Gastrocnemius medialis (tissue), 4 donors: ENCODE measurements at regions not wholly inside any gene's neighbourhood (a gene's known extent, or its start where the extent isn't known, plus 50 kb on each side); places are given as distances from the start of the nearest gene placed in this dataset.

Source experiments
- POLR2A ChIP-seq, 2 donors: fragments of 450-650 bp; IDR thresholded peaks; one replicate each; pipeline ENCODE4 v1.6.1; 2017; ENCODE audit warnings: antibody characterized with exemption in 2 of 2, mild to moderate bottlenecking in 2 of 2, moderate library complexity in 2 of 2
- TF ChIP-seq, protein P1 (sequence below), 5 experiments: fragments of 450-650 bp in 3 of 5; fragments of 200-600 bp in 2 of 5; sonication (generic) in 2 of 5; IDR thresholded peaks in 4 of 5; conservative IDR thresholded peaks in 1 of 5; 1 replicate in 4 of 5; 2 replicates in 1 of 5; pipeline ENCODE4 v1.5.1; 2016 to 2019; ENCODE audit warnings: antibody characterized with exemption in 5 of 5, mild to moderate bottlenecking in 3 of 5, moderate library complexity in 3 of 5

DNA sequence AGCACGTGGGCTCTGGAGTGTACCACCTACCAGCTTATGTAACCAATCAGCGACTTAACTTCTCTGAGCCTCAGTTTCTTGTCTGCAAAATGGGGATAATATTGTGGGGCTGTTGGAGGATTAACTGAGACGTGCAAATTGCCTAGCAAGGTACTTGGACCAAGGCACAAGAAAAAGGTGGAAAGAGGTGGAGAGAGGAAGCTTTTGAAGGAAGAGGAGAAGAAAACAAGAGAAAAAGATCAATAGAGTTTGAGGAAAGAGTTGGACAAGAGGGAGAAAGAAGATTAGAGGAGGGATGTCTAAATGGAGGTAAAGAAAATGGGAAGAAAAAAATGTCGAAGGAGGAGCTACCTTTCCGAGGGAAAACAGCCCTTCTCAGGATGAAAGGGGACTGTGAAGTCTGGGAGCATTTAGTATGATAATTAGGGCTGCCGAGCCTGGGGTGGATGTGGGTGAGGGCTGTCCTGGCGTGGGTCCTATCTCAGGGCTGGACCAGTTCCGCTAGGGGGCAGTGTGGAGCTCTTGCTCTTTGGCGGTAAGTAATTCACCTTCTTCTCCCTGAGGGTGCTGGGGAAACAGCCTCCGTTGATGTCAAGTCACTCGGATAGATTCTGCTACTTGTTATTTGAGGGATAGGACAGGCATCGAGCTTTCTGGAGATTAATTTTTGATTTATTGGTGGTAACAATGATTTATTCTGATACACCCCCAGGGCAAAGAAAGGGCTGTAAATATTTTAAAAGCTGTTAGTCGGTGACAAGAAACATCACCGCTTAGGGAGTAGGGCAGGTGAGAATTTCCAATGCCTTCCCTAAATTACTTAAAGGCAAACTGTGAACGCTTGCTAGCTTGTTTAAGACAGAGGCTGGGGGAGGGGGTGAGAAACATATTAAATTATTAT, 79.0 kb upstream of the NFASC start:
- no peak for TF ChIP-seq POLR2A (IDR thresholded peaks at IDR 0.05)
- TF ChIP-seq, protein P1, sequence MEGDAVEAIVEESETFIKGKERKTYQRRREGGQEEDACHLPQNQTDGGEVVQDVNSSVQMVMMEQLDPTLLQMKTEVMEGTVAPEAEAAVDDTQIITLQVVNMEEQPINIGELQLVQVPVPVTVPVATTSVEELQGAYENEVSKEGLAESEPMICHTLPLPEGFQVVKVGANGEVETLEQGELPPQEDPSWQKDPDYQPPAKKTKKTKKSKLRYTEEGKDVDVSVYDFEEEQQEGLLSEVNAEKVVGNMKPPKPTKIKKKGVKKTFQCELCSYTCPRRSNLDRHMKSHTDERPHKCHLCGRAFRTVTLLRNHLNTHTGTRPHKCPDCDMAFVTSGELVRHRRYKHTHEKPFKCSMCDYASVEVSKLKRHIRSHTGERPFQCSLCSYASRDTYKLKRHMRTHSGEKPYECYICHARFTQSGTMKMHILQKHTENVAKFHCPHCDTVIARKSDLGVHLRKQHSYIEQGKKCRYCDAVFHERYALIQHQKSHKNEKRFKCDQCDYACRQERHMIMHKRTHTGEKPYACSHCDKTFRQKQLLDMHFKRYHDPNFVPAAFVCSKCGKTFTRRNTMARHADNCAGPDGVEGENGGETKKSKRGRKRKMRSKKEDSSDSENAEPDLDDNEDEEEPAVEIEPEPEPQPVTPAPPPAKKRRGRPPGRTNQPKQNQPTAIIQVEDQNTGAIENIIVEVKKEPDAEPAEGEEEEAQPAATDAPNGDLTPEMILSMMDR (IDR thresholded peaks at IDR 0.05 in 4 of 5, conservative IDR thresholded peaks at IDR 0.05 in 1 of 5): peak; percentile 11 to 71 (median 38)
